Parathyroid adenoma (tissue), 2 donors: ENCODE measurements at regions not wholly inside any gene's neighbourhood (a gene's known extent, or its start where the extent isn't known, plus 50 kb on each side); places are given as distances from the start of the nearest gene placed in this dataset.

ENCODE experiments used
- H2AFZ ChIP-seq: fragments of 300-600 bp; sonication (generic); one replicate; pipeline ENCODE4 v1.7.0; 2017; ENCODE audit warnings: antibody characterized with exemption, mild to moderate bottlenecking
- H3K27ac ChIP-seq: fragments of 300-600 bp; sonication (generic); one replicate; pipeline ENCODE4 v1.7.0; 2017
- H3K27me3 ChIP-seq: fragments of 300-600 bp; sonication (generic); one replicate; pipeline ENCODE4 v1.7.0; 2017; ENCODE audit warnings: low read length; ENCODE audit not compliant: control insufficient read depth, insufficient read depth
- H3K36me3 ChIP-seq: fragments of 300-600 bp; sonication (generic); one replicate; pipeline ENCODE4 v1.7.0; 2017; ENCODE audit warnings: low read length; ENCODE audit not compliant: control insufficient read depth, insufficient read depth
- H3K4me1 ChIP-seq: fragments of 300-600 bp; sonication (generic); one replicate; pipeline ENCODE4 v1.7.0; 2017; ENCODE audit warnings: control low read depth
- H3K4me2 ChIP-seq: fragments of 300-600 bp; sonication (generic); one replicate; pipeline ENCODE4 v1.7.0; 2017; ENCODE audit warnings: low read length
- H3K4me3 ChIP-seq: fragments of 300-600 bp; sonication (generic); one replicate; pipeline ENCODE4 v1.7.0; 2017; ENCODE audit warnings: low read depth, low read length
- H3K79me2 ChIP-seq: fragments of 300-600 bp; sonication (generic); one replicate; pipeline ENCODE4 v1.7.0; 2017; ENCODE audit warnings: control low read depth
- H3K9ac ChIP-seq: fragments of 300-600 bp; sonication (generic); one replicate; pipeline ENCODE4 v1.7.0; 2017; ENCODE audit warnings: mild to moderate bottlenecking
- H3K9me3 ChIP-seq: fragments of 300-600 bp; sonication (generic); one replicate; pipeline ENCODE4 v1.7.0; 2017; ENCODE audit warnings: low read length; ENCODE audit not compliant: control insufficient read depth
- TF ChIP-seq, protein P1 (sequence below): fragments of 300-600 bp; sonication (generic); IDR thresholded peaks from one replicate; pipeline ENCODE4 v1.7.0; 2017; ENCODE audit warnings: antibody characterized with exemption, mild to moderate bottlenecking
- donor health status: primary hyperparathyroidism.

GRCh38 chr21:35484851-35485250 is 435.7 kb upstream of the RUNX1 start:
- no peaks in the 10 kb centered on the region for H3K9me3 ChIP-seq

DNA sequence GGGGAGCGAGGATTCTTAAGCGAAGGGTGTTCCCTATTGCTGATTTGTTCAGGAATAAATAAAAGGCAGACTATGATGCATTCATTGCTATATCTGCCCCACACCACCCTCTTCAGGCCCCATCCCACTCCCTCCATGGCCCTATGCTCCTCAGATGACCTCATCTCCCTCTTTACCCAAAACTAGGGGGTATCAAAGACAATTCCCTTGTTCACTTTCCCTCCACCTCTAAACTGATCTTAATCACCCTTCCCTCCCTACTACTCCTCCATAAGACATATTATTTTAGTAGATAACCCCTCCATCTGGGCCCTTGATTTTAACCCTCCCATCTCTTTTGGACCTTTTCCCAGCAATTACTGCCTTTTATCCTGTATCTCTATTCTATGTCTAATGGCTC is 434.9 kb upstream of the RUNX1 start:
- Histone ChIP-seq H3K4me2 (no peak overlapping the region), H3K4me3 (no peak overlapping the region), H3K79me2 (no peaks in the 10 kb centered on the region), H3K27me3 (no peaks in the 10 kb centered on the region), H3K27ac (no peak overlapping the region), H2AFZ (no peak overlapping the region), H3K9ac (no peak overlapping the region), H3K36me3 (no peaks in the 10 kb centered on the region), H3K4me1 (no peaks in the 10 kb centered on the region), H3K9me3 (no peaks in the 10 kb centered on the region)
- TF ChIP-seq, protein P1, sequence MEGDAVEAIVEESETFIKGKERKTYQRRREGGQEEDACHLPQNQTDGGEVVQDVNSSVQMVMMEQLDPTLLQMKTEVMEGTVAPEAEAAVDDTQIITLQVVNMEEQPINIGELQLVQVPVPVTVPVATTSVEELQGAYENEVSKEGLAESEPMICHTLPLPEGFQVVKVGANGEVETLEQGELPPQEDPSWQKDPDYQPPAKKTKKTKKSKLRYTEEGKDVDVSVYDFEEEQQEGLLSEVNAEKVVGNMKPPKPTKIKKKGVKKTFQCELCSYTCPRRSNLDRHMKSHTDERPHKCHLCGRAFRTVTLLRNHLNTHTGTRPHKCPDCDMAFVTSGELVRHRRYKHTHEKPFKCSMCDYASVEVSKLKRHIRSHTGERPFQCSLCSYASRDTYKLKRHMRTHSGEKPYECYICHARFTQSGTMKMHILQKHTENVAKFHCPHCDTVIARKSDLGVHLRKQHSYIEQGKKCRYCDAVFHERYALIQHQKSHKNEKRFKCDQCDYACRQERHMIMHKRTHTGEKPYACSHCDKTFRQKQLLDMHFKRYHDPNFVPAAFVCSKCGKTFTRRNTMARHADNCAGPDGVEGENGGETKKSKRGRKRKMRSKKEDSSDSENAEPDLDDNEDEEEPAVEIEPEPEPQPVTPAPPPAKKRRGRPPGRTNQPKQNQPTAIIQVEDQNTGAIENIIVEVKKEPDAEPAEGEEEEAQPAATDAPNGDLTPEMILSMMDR, result no peak

More at GRCh38 chr21:35484851-35485250, 435.7 kb upstream of the RUNX1 start:
- Histone ChIP-seq H3K4me1 (no peaks in the 10 kb centered on the region), H3K4me3 (no peak overlapping the region), H3K36me3 (no peaks in the 10 kb centered on the region), H2AFZ (no peak overlapping the region), H3K79me2 (no peaks in the 10 kb centered on the region), H3K9ac (no peak overlapping the region), H3K27me3 (no peaks in the 10 kb centered on the region), H3K27ac (no peak overlapping the region), H3K4me2 (no peak overlapping the region)
- TF ChIP-seq, protein P1, result no peak

- Histone ChIP-seq H3K4me2 (no peak overlapping the region), H2AFZ (no peak overlapping the region), H3K4me1 (no peaks in the 10 kb centered on the region), H3K27ac (no peak overlapping the region), H3K36me3 (no peaks in the 10 kb centered on the region), H3K4me3 (no peak overlapping the region), H3K9ac (no peak overlapping the region), H3K27me3 (no peaks in the 10 kb centered on the region), H3K9me3 (no peaks in the 10 kb centered on the region), H3K79me2 (no peaks in the 10 kb centered on the region)
- TF ChIP-seq, protein P1, result no peak
Measured at GRCh38 chr21:35482933-35483662, 434.0 kb upstream of the RUNX1 start.

- Histone ChIP-seq H3K27me3 (no peaks in the 10 kb centered on the region), H2AFZ (no peak overlapping the region), H3K9ac (no peak overlapping the region), H3K4me1 (no peaks in the 10 kb centered on the region), H3K4me2 (no peak overlapping the region), H3K27ac (no peak overlapping the region), H3K79me2 (no peaks in the 10 kb centered on the region), H3K9me3 (no peaks in the 10 kb centered on the region), H3K36me3 (no peaks in the 10 kb centered on the region), H3K4me3 (no peak overlapping the region)
- TF ChIP-seq, protein P1, result no peak
Measured at GRCh38 chr21:35482096-35482495, 433.0 kb upstream of the RUNX1 start.

DNA sequence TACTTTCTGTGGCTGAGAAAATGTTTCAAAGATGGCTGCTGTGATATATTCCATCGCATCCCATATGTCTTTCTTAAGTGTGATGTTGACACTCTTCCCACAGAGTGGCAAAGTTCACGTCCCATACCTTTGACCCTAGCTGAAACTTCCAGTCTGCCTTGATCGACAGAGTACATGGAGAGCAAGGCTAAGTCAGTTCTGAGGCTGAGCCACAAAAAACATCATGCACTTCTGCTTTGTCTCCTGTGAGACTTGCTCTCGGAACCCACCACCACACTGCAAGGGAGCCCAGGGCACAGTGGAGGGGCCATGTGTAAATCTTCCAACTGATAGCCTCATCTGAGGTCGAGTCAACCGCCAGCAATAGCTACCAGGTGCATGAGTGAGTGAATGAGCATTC is 431.9 kb upstream of the RUNX1 start:
- no peaks in the 10 kb centered on the region for H3K79me2 ChIP-seq
- no peak overlapping the region for H3K4me2 ChIP-seq
- H3K27ac ChIP-seq, result no peak overlapping the region
- no peak overlapping the region for H3K4me3 ChIP-seq
- no peak overlapping the region for H2AFZ ChIP-seq
- no peaks in the 10 kb centered on the region for H3K36me3 ChIP-seq
- no peaks in the 10 kb centered on the region for H3K27me3 ChIP-seq
- TF ChIP-seq, protein P1, result no peak
- no peaks in the 10 kb centered on the region for H3K9me3 ChIP-seq
- H3K9ac ChIP-seq, result no peak overlapping the region
- H3K4me1 ChIP-seq, result no peaks in the 10 kb centered on the region
